Right lobe of liver (tissue), 6 donors: ENCODE measurements at regions not wholly inside any gene's neighbourhood (a gene's known extent, or its start where the extent isn't known, plus 50 kb on each side); places are given as distances from the start of the nearest gene placed in this dataset.

Source experiments
- ATAC-seq, 4 donors: fragments of 200-7000 bp; cut with Tn5 transposase; one replicate each; pipeline ENCODE4 v1.9.1; 2020; ENCODE audit warnings: mild to moderate bottlenecking in 4 of 4, moderate library complexity in 4 of 4
- DNase-seq, 3 donors: peaks; one replicate each; pipeline ENCODE4 v3.0.0-alpha.2; 2020
- H3K27ac ChIP-seq, 3 donors: fragments of 200-600 bp; one replicate each; pipeline ENCODE4 v1.8.0; 2022
- H3K27me3 ChIP-seq, 2 donors: fragments of 200-600 bp; one replicate each; pipeline ENCODE4 v1.8.0; 2022
- H3K36me3 ChIP-seq, 4 donors: fragments of 200-600 bp; sonication (generic) in 1 of 4; one replicate each; pipeline versions ENCODE4 v1.5.1 to v1.8.0; 2017 to 2022; ENCODE audit warnings: control low read depth in 1 of 4
- H3K4me1 ChIP-seq, 4 donors: fragments of 200-600 bp; sonication (generic) in 1 of 4; one replicate each; pipeline versions ENCODE4 v1.5.1 to v1.8.0; 2017 to 2022; ENCODE audit warnings: control low read depth in 1 of 4
- H3K4me3 ChIP-seq, 3 donors: fragments of 200-600 bp; one replicate each; pipeline ENCODE4 v1.8.0; 2022
- H3K9me3 ChIP-seq, 4 donors: fragments of 200-600 bp; sonication (generic) in 1 of 4; one replicate each; pipeline versions ENCODE4 v1.5.1 to v1.8.0; 2017 to 2022; ENCODE audit warnings: control low read depth in 1 of 4
- CTCF ChIP-seq, 4 donors: fragments of 200-600 bp in 3 of 4; fragments of 450-650 bp in 1 of 4; IDR thresholded peaks; one replicate each; pipeline versions ENCODE4 v1.5.1 to v1.8.0; 2016 to 2022; ENCODE audit warnings: antibody characterized with exemption in 4 of 4, mild to moderate bottlenecking in 2 of 4
- POLR2A ChIP-seq: fragments of 450-650 bp; IDR thresholded peaks from one replicate; pipeline ENCODE4 v1.6.1; 2017; ENCODE audit warnings: antibody characterized with exemption, mild to moderate bottlenecking
- WGBS: methylation state at CpG from one replicate; pipeline ENCODE4 v1.1.6; 2018; ENCODE audit warnings: low coverage, low lambda C conversion rate; ENCODE audit not compliant: insufficient coverage; ENCODE audit errors: missing lambda C conversion rate; 5-methylcytosine and 5-hydroxymethylcytosine counted together
- intact Hi-C, 2 donors: fragments of 100-400 bp; cut with DNase I; formaldehyde crosslinking; loops; one replicate each; pipeline versions ENCODE4 v1.11.2 to v1.14.1; 2022
- donor health status: DM: no; HTN: yes; CAD: no.
- donor health status: DM: no; HTN: no; CAD: no.
- donor health status: DM: no; HTN: no; CAD: no.
- donor health status: DM: no; HTN: yes; CAD: no.
- donor health status: DM: no; HTN: yes; CAD: no.

GRCh38 chr1:71222668-71223067 is 141.8 kb upstream of the ZRANB2 start:
- H3K4me3 ChIP-seq: no peak overlapping the region
- intact Hi-C loops: no loop called here
- H3K9me3 ChIP-seq: no peaks in the 10 kb centered on the region
- H3K27ac ChIP-seq: no peak overlapping the region
- no peak for ATAC-seq
- no peaks in the 10 kb centered on the region for H3K27me3 ChIP-seq
- H3K36me3 ChIP-seq: no peaks in the 10 kb centered on the region
- H3K4me1 ChIP-seq: no peaks in the 10 kb centered on the region
- WGBS: 27% methylated on average over 2 of the region's 2 CpGs
- no peak for TF ChIP-seq POLR2A
- no peak for TF ChIP-seq CTCF (IDR thresholded peaks at IDR 0.05)
- no peak for DNase-seq

- Histone ChIP-seq H3K36me3 (no peaks in the 10 kb centered on the region), H3K9me3 (no peaks in the 10 kb centered on the region), H3K4me1 (no peaks in the 10 kb centered on the region), H3K27me3 (no peaks in the 10 kb centered on the region), H3K4me3 (no peak overlapping the region), H3K27ac (no peak overlapping the region)
- ATAC-seq (no peak), DNase-seq (no peak)
- WGBS: 57% methylated on average over 2 of the region's 2 CpGs
- intact Hi-C loops: no loop called here
- TF ChIP-seq CTCF (IDR thresholded peaks at IDR 0.05): no peak
These were observed 129.9 kb upstream of the ZRANB2 start for GRCh38 chr1:71210718-71211117.

DNA sequence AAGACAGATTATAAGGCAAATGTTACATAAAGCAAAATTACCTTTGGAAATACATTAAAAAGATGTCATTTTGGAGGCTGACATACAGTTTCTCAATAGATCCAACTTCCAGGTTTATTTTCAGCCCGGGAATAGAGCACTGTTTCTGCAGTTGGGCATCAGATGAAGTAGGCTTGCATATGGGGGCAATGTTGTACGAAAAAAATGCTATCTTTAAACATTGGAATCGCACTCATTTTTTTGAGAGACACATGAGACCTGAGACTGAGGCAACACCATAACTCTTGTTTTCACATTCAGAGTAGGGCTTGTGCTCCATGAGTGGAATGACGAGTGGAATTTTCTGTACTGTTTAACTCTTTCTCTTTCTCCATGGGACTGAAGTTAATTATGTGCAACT is 122.4 kb upstream of the ZRANB2 start:
- Histone ChIP-seq H3K36me3 (no peaks in the 10 kb centered on the region), H3K27me3 (no peaks in the 10 kb centered on the region), H3K4me1 (no peaks in the 10 kb centered on the region), H3K9me3 (no peaks in the 10 kb centered on the region), H3K27ac (no peak overlapping the region), H3K4me3 (no peak overlapping the region)
- 65% methylated on average over 4 of the region's 4 CpGs for WGBS
- intact Hi-C loops: no loop called here
- DNase-seq: no peak
- TF ChIP-seq CTCF (IDR thresholded peaks at IDR 0.05): no peak
- no peak for TF ChIP-seq POLR2A
- no peak for ATAC-seq

DNA sequence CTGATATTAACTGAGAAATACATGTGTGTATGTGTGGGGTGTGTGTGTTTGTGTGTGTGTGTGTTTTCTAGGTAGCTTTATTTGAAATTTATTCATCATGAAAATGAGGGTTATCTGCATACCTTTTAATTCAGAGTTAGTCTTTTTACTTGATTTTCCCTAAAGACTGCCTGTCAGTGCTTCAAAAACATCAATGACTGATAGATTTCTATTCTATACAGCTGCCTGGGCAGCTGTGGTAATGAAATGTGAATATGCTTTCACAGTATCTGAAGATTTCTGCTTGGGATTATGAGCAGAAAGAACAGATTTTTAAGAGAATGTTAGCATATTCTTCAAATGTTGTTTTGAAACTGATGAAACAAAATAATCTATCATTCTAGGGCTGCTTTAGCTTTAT is 119.7 kb upstream of the ZRANB2 start:
- no peaks in the 10 kb centered on the region for H3K27me3 ChIP-seq
- H3K4me3 ChIP-seq: no peak overlapping the region
- no peaks in the 10 kb centered on the region for H3K4me1 ChIP-seq
- TF ChIP-seq POLR2A: no peak
- TF ChIP-seq CTCF (IDR thresholded peaks at IDR 0.05): no peak
- ATAC-seq: no peak
- no peak for DNase-seq
- intact Hi-C loops: no loop called here
- no peaks in the 10 kb centered on the region for H3K9me3 ChIP-seq
- H3K36me3 ChIP-seq: no peaks in the 10 kb centered on the region
- H3K27ac ChIP-seq: no peak overlapping the region

GRCh38 chr1:71196685-71197084 is 115.8 kb upstream of the ZRANB2 start:
- ATAC-seq (no peak), DNase-seq (no peak)
- H3K36me3 ChIP-seq: no peaks in the 10 kb centered on the region
- no peaks in the 10 kb centered on the region for H3K27me3 ChIP-seq
- H3K4me3 ChIP-seq: no peak overlapping the region
- no peaks in the 10 kb centered on the region for H3K4me1 ChIP-seq
- H3K9me3 ChIP-seq: no peaks in the 10 kb centered on the region
- TF ChIP-seq POLR2A (no peak), CTCF (IDR thresholded peaks at IDR 0.05) (peak in 1 of 4 donors; percentile 19)
- intact Hi-C loops: no loop called here
- no peak overlapping the region for H3K27ac ChIP-seq
